Osteocyte (in vitro differentiated cells): ENCODE measurements at regions not wholly inside any gene's neighbourhood (a gene's known extent, or its start where the extent isn't known, plus 50 kb on each side); places are given as distances from the start of the nearest gene placed in this dataset.
A peak's percentile ranks its signal among the peaks of the same experiment; 100 is the strongest.

Experiments
- DNase-seq: peaks from one replicate; pipeline ENCODE4 v3.0.0; 2021; ENCODE audit warnings: mixed read lengths; ENCODE audit not compliant: unreplicated experiment; ENCODE audit errors: extremely low spot score
- H3K27ac Mint-ChIP-seq: one replicate; pipeline ENCODE4 v1.8.0; 2021; ENCODE audit warnings: mild to moderate bottlenecking, mixed read lengths; ENCODE audit not compliant: unreplicated experiment
- H3K27me3 Mint-ChIP-seq: one replicate; pipeline ENCODE4 v1.8.0; 2021; ENCODE audit warnings: mixed read lengths; ENCODE audit not compliant: unreplicated experiment
- H3K36me3 Mint-ChIP-seq: one replicate; pipeline ENCODE4 v1.8.0; 2021; ENCODE audit warnings: mixed read lengths; ENCODE audit not compliant: unreplicated experiment
- H3K4me1 Mint-ChIP-seq: one replicate; pipeline ENCODE4 v1.8.0; 2021; ENCODE audit warnings: mixed read lengths; ENCODE audit not compliant: unreplicated experiment
- H3K4me3 Mint-ChIP-seq: one replicate; pipeline ENCODE4 v1.8.0; 2021; ENCODE audit warnings: mild to moderate bottlenecking, moderate library complexity, mixed read lengths; ENCODE audit not compliant: unreplicated experiment
- H3K9me3 Mint-ChIP-seq: one replicate; pipeline ENCODE4 v1.8.0; 2021; ENCODE audit warnings: mixed read lengths; ENCODE audit not compliant: unreplicated experiment
- CTCF ChIP-seq: fragments of 200-600 bp; sonication (generic); IDR thresholded peaks from 2 replicates; pipeline ENCODE4 v1.5.0; 2021; ENCODE audit warnings: antibody characterized with exemption, mild to moderate bottlenecking, moderate library complexity

DNA sequence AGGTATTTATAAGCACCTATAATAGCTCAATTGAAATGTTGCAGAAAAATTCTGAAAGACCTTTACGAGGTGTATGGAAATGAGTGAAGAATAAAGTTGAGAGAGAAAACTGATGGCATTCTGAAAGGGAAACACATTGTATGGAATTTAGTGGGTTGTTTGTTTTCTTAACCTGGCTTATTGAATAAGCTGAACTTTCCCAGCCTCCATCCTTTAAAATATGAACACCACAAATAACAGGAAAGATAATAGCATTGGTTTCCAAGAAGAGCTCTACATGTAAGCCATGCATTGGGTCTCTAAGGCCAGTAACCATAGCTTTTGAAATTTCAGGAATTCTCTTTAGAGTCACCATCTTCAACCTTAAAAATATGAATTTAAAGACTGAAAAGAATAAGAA lies 709.0 kb downstream of the USP25 start:
- peak overlapping the region; percentile 10 for H3K27ac Mint-ChIP-seq
- H3K9me3 Mint-ChIP-seq, result no peaks in the 10 kb centered on the region
- peaks cover 46% of the 10 kb centered on the region for H3K4me1 Mint-ChIP-seq
- no peak overlapping the region for H3K4me3 Mint-ChIP-seq
- peaks cover 19% of the 10 kb centered on the region for H3K36me3 Mint-ChIP-seq
- TF ChIP-seq CTCF, result no peak
- H3K27me3 Mint-ChIP-seq, result no peaks in the 10 kb centered on the region
- no peak for DNase-seq

GRCh38 chr21:16441789-16442188 lies 712.0 kb downstream of the USP25 start:
- H3K27ac Mint-ChIP-seq, result peak overlapping the region; percentile 40
- TF ChIP-seq CTCF, result no peak
- no peak overlapping the region for H3K4me3 Mint-ChIP-seq
- no peaks in the 10 kb centered on the region for H3K27me3 Mint-ChIP-seq
- peaks cover 17% of the 10 kb centered on the region for H3K36me3 Mint-ChIP-seq
- DNase-seq, result no peak
- peaks cover 49% of the 10 kb centered on the region for H3K4me1 Mint-ChIP-seq
- no peaks in the 10 kb centered on the region for H3K9me3 Mint-ChIP-seq

GRCh38 chr21:16454399-16454798 lies 724.6 kb downstream of the USP25 start:
- no peaks in the 10 kb centered on the region for H3K9me3 Mint-ChIP-seq
- no peak for DNase-seq
- no peak overlapping the region for H3K27ac Mint-ChIP-seq
- H3K27me3 Mint-ChIP-seq, result no peaks in the 10 kb centered on the region
- H3K4me3 Mint-ChIP-seq, result no peak overlapping the region
- peaks cover 8% of the 10 kb centered on the region for H3K36me3 Mint-ChIP-seq
- peaks cover 26% of the 10 kb centered on the region for H3K4me1 Mint-ChIP-seq
- TF ChIP-seq CTCF, result peak; percentile 59

DNA sequence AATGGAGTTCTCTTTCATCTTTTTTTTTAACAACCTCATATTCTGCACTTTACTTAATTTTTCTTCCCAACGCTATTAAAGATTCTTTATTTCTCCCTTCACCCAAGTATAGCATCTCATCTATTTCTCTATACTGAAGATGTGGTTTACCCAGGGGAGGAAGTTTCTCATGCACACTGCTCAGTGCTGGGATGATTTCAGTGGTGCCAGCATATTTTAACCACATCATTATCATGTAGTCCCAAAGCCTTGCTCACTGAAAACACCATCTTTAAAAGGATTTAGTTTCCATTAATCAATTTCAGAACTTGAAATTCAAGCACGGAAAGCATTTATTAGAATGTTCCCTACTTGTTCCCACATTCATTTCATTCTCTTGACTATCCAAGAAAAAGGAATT lies 725.7 kb downstream of the USP25 start:
- DNase-seq, result no peak
- H3K4me3 Mint-ChIP-seq, result no peak overlapping the region

DNA sequence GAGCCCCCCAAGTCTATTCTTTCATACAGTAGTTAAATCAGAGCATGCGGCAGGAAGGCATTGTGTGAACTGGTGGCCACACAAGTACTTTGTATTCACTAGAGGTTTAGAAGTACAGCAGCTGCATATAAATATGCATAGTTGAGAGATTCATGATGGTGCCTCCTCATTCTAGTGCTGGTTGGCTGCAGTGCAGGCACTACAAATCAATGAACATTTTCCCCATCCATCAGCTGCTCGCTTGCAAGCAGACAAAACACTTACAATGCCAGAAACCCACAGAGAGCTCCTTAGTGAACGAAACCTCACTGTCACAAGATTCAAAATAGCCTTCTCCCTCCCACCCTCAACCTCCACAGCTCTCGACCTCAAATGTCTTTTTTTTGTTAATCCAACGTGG lies 726.2 kb downstream of the USP25 start:
- no peak for DNase-seq
- H3K27ac Mint-ChIP-seq, result no peak overlapping the region

More for the DNA sequence above, 725.7 kb downstream of the USP25 start:
- no peak for TF ChIP-seq CTCF
- Mint-ChIP-seq H3K9me3 (no peaks in the 10 kb centered on the region), H3K36me3 (peaks cover 12% of the 10 kb centered on the region), H3K4me1 (peaks cover 26% of the 10 kb centered on the region), H3K27ac (no peak overlapping the region), H3K27me3 (no peaks in the 10 kb centered on the region)

More for the DNA sequence above, 726.2 kb downstream of the USP25 start:
- Mint-ChIP-seq H3K36me3 (peaks cover 12% of the 10 kb centered on the region), H3K4me1 (peaks cover 26% of the 10 kb centered on the region), H3K27me3 (no peaks in the 10 kb centered on the region), H3K9me3 (peaks cover under 1% of the 10 kb centered on the region), H3K4me3 (no peak overlapping the region)
- no peak for TF ChIP-seq CTCF
